Endothelial cell of umbilical vein (primary cell): ENCODE measurements at regions not wholly inside any gene's neighbourhood (a gene's known extent, or its start where the extent isn't known, plus 50 kb on each side); places are given as distances from the start of the nearest gene placed in this dataset.

ENCODE experiments used
- BruUV-seq: library from RNA; stranded (reverse); fragments of 400-500 nt; replicated peaks from 2 replicates; lab custom pipeline; 2021; lab: Mats Ljungman, UMichigan
- CTCF ChIA-PET: fragments of 300-600, 350-600 bp; sonication (Branson Sonifier 250); formaldehyde crosslinking; loops from one replicate; lab custom pipeline; 2021; ENCODE audit warnings: antibody characterized with exemption, inconsistent platforms; lab: Charles Lee
- POLR2A ChIA-PET: fragments of 300-600, 350-600 bp; sonication (Branson Sonifier 250); formaldehyde crosslinking; loops from one replicate; lab custom pipeline; 2021; ENCODE audit warnings: antibody characterized with exemption, inconsistent platforms; lab: Charles Lee
- DNase-seq: peaks from one replicate; pipeline ENCODE4 v3.0.0-alpha.2; 2011; ENCODE audit warnings: low read depth, low spot score
- FAIRE-seq: peaks from 2 replicates; lab custom pipeline; 2011; peaks lifted over from hg19 to GRCh38; lab: Jason Lieb, UNC
- H2AFZ ChIP-seq: 2 replicates; pipeline ENCODE4 v1.6.0; 2012; ENCODE audit warnings: low read depth, low read length, control low read depth, inconsistent platforms
- H3K27ac ChIP-seq: 2 replicates; pipeline ENCODE4 v1.5.1; 2011; ENCODE audit warnings: low read depth, mild to moderate bottlenecking, control low read depth, low read length, moderate library complexity; ENCODE audit not compliant: insufficient read depth
- H3K27me3 ChIP-seq, 2 experiments: 2 replicates each; pipeline versions ENCODE4 v1.6.0 to v1.6.1; 2011; ENCODE audit warnings: low read length in 2 of 2, mixed read lengths in 1 of 2; ENCODE audit not compliant: control insufficient read depth in 2 of 2, insufficient read depth in 2 of 2
- H3K36me3 ChIP-seq, 2 experiments: 2 replicates in 1 of 2; 3 replicates in 1 of 2; pipeline ENCODE4 v1.5.1; 2011; ENCODE audit warnings: low read length in 2 of 2, mild to moderate bottlenecking in 1 of 2, moderate library complexity in 1 of 2; ENCODE audit not compliant: control insufficient read depth in 2 of 2, insufficient read depth in 2 of 2; ENCODE audit errors: extremely low read depth in 1 of 2
- H3K4me1 ChIP-seq: 3 replicates; pipeline ENCODE4 v1.5.1; 2011; ENCODE audit warnings: mild to moderate bottlenecking, low read length; ENCODE audit not compliant: control insufficient read depth, insufficient read depth; ENCODE audit errors: extremely low read depth
- H3K4me2 ChIP-seq: 2 replicates; pipeline ENCODE4 v1.6.1; 2011; ENCODE audit warnings: low read length, control low read depth, mixed read lengths; ENCODE audit not compliant: insufficient read depth
- H3K4me3 ChIP-seq, 3 experiments: fragments of 200-600 bp in 1 of 3; sonication (generic), shearing (Covaris generic) in 1 of 3; replicated peaks in 1 of 3; 2 replicates each; pipeline ENCODE4 v1.5.1; 2011 to 2016; ENCODE audit warnings: control low read depth in 3 of 3, low read length in 3 of 3, mild to moderate bottlenecking in 2 of 3, inconsistent platforms in 1 of 3, low read depth in 1 of 3, moderate library complexity in 1 of 3; ENCODE audit not compliant: insufficient read depth in 1 of 3
- H3K79me2 ChIP-seq: 2 replicates; pipeline ENCODE4 v1.6.0; 2012; ENCODE audit warnings: low read length, inconsistent platforms; ENCODE audit not compliant: control insufficient read depth, insufficient read depth
- H3K9ac ChIP-seq: replicated peaks from 2 replicates; pipeline ENCODE3; 2011; ENCODE audit warnings: low read length, control low read depth; ENCODE audit not compliant: insufficient read depth; ENCODE audit errors: extremely low read depth
- H3K9me1 ChIP-seq: replicated peaks from 3 replicates; pipeline ENCODE4 v1.6.0; 2011; ENCODE audit warnings: mild to moderate bottlenecking, low read length; ENCODE audit not compliant: control insufficient read depth, insufficient read depth; ENCODE audit errors: extremely low read depth
- H3K9me3 ChIP-seq: replicated peaks from 2 replicates; pipeline ENCODE4 v1.5.1; 2012; ENCODE audit warnings: low read length, inconsistent platforms; ENCODE audit not compliant: control insufficient read depth, insufficient read depth
- H4K20me1 ChIP-seq: replicated peaks from 2 replicates; pipeline ENCODE3; 2011; ENCODE audit warnings: mild to moderate bottlenecking, low read length; ENCODE audit not compliant: control insufficient read depth, insufficient read depth; ENCODE audit errors: extremely low read depth
- CTCF ChIP-seq, 2 donors: IDR thresholded peaks; 1 replicate in 1 of 2; 2 replicates in 1 of 2; pipeline ENCODE4 v1.5.1; 2011; ENCODE audit warnings: low read length in 2 of 2, mild to moderate bottlenecking in 2 of 2, moderate library complexity in 2 of 2, control low read depth in 1 of 2, inconsistent platforms in 1 of 2, low read depth in 1 of 2; ENCODE audit not compliant: insufficient read depth in 1 of 2; ENCODE audit errors: extremely low read depth in 1 of 2
- EZH2 ChIP-seq: IDR thresholded peaks from 2 replicates; pipeline ENCODE4 v1.6.1; 2012; ENCODE audit warnings: borderline replicate concordance, low read depth, mild to moderate bottlenecking, moderate library complexity, low read length, inconsistent platforms; ENCODE audit not compliant: severe bottlenecking
- FOS ChIP-seq: IDR thresholded peaks from 2 replicates; pipeline ENCODE4 v1.6.1; 2011; ENCODE audit warnings: mild to moderate bottlenecking, low read length, moderate library complexity, borderline replicate concordance; ENCODE audit not compliant: insufficient read depth
- GATA2 ChIP-seq: IDR thresholded peaks from 2 replicates; pipeline ENCODE4 v1.7.0; 2011; ENCODE audit warnings: low read depth, mild to moderate bottlenecking, moderate library complexity, mixed read lengths, low read length; ENCODE audit not compliant: insufficient read length, insufficient read depth
- JUN ChIP-seq: IDR thresholded peaks from 2 replicates; pipeline ENCODE4 v1.6.1; 2011; ENCODE audit warnings: borderline replicate concordance, low read depth; ENCODE audit not compliant: insufficient read length, insufficient read depth
- MAX ChIP-seq: IDR thresholded peaks from 2 replicates; pipeline ENCODE4 v1.6.1; 2011; ENCODE audit not compliant: insufficient read depth, insufficient read length
- MYC ChIP-seq: IDR thresholded peaks from one replicate; pipeline ENCODE4 v1.6.1; 2011; ENCODE audit warnings: mild to moderate bottlenecking, low read depth, low read length
- POLR2A ChIP-seq: IDR thresholded peaks from 2 replicates; pipeline ENCODE4 v1.6.1; 2012; ENCODE audit warnings: low read depth, mild to moderate bottlenecking, control low read depth, low read length
- POLR2AphosphoS5 ChIP-seq: IDR thresholded peaks from 2 replicates; pipeline ENCODE4 v1.6.1; 2012; ENCODE audit warnings: low read depth, mild to moderate bottlenecking, control low read depth, low read length, moderate library complexity; ENCODE audit not compliant: insufficient read depth
- dilution Hi-C: fragments of 300-500 bp; cut with MboI; formaldehyde crosslinking; loops from one replicate; pipeline ENCODE4 v1.15.0; 2019; ENCODE audit warnings: low sequenced_read_pairs; ENCODE audit not compliant: extremely low pct_ligation_motif_present
- intact Hi-C: fragments of 100-400 bp; cut with micrococcal nuclease; formaldehyde crosslinking; loops from one replicate; pipeline ENCODE4 v1.10.0; 2022

- Histone ChIP-seq H3K9me1 (no peaks in the 10 kb centered on the region), H2AFZ (no peak overlapping the region), H3K4me2 (no peak overlapping the region), H3K27me3 (no peaks in the 10 kb centered on the region), H3K36me3 (no peaks in the 10 kb centered on the region), H3K27ac (no peak overlapping the region), H3K4me3 (no peak overlapping the region), H3K79me2 (no peaks in the 10 kb centered on the region), H3K9ac (no peak overlapping the region), H3K4me1 (peaks cover 11% of the 10 kb centered on the region), H3K9me3 (no peaks in the 10 kb centered on the region), H4K20me1 (no peaks in the 10 kb centered on the region)
- intact Hi-C loops (no loop called here), dilution Hi-C loops (no loop called here)
- no TSS peak for BruUV-seq
- TF ChIP-seq POLR2A (no peak), GATA2 (no peak), FOS (no peak)
- ChIA-PET CTCF (interaction anchor here (1.4 kb wide), 1 partner anchor 9 kb away, joined by 3 read pairs; no protein-coding TSS in a partner anchor), POLR2A (no interaction called here)
- FAIRE-seq = no peak
- no peak for DNase-seq
These were observed 354.3 kb downstream of the KLF12 start for GRCh38 chr13:73779881-73780280.

GRCh38 chr13:73778242-73778864 lies 355.9 kb downstream of the KLF12 start:
- dilution Hi-C loops = no loop called here

More at GRCh38 chr13:73778242-73778864, 355.9 kb downstream of the KLF12 start:
- no peaks in the 10 kb centered on the region for H3K9me3 ChIP-seq
- CTCF ChIA-PET = interaction anchor here (0.8 to 1.4 kb wide), 2 partner anchors 11 to 17 kb away, joined by 3 read pairs; no protein-coding TSS in a partner anchor
- H4K20me1 ChIP-seq = no peaks in the 10 kb centered on the region
- H3K4me1 ChIP-seq = peaks cover 11% of the 10 kb centered on the region
- no peaks in the 10 kb centered on the region for H3K79me2 ChIP-seq
- no peak overlapping the region for H3K9ac ChIP-seq
- intact Hi-C loops = no loop called here
- POLR2A ChIA-PET = no interaction called here
- no peak overlapping the region for H3K4me2 ChIP-seq
- no peaks in the 10 kb centered on the region for H3K27me3 ChIP-seq
- no peaks in the 10 kb centered on the region for H3K36me3 ChIP-seq
- no peak for TF ChIP-seq POLR2AphosphoS5
- no peak for TF ChIP-seq POLR2A
- TF ChIP-seq GATA2 = no peak
- TF ChIP-seq JUN = no peak
- TF ChIP-seq EZH2 = no peak
- no peak for TF ChIP-seq FOS
- TF ChIP-seq MYC = no peak
- no peak for TF ChIP-seq MAX
- TF ChIP-seq CTCF (IDR thresholded peaks at IDR 0.05; ENCODE audit: extremely low read depth in 1 of 2, insufficient read depth in 1 of 2, low read depth in 1 of 2, low read length in 2 of 2) = no peak
- BruUV-seq = no TSS peak
- DNase-seq (no peak), FAIRE-seq (no peak)
- no peak overlapping the region for H3K4me3 ChIP-seq
- no peak overlapping the region for H3K27ac ChIP-seq
- H3K9me1 ChIP-seq = no peaks in the 10 kb centered on the region
- no peak overlapping the region for H2AFZ ChIP-seq
